ENCODE measurements at regions not wholly inside any gene's neighbourhood (a gene's known extent, or its start where the extent isn't known, plus 50 kb on each side); places are given as distances from the start of the nearest gene placed in this dataset.

DNA sequence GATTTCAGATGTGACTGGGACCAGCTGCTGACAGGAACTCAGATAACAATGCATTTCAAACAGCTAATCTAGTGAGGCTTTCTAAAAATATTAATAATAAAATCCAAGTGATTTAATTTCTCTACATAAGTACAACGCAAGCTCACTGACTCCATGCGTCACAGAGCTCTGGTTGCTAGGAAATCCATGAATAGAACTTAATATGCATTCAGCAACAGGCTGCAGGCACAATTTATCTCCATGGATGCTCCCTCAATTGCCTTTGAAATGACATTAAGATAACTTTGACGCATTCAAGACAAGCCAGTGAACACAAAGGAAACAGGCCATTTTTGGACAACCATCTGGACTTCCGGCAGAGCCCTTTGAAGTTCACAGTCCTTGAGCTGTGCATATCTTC, 118.7 kb upstream of the COL1A2 start:
- Histone ChIP-seq H3K27me3 (ENCODE audit: control insufficient read depth, insufficient read depth, low read length) (no peaks in the 10 kb centered on the region), H3K27ac (ENCODE audit: low read depth in 2 of 2, low read length in 2 of 2) (no peak overlapping the region), H3K4me1 (ENCODE audit: control insufficient read depth in 2 of 3, insufficient read depth in 2 of 3, low read depth in 1 of 3, low read length in 3 of 3) (no peaks in the 10 kb centered on the region), H3K4me3 (ENCODE audit: low read length in 3 of 3) (no peak overlapping the region), H3K9me3 (ENCODE audit: control insufficient read depth in 2 of 3, insufficient read depth in 1 of 3, low read length in 3 of 3) (no peaks in the 10 kb centered on the region), H3K36me3 (ENCODE audit: control insufficient read depth in 2 of 3, insufficient read depth in 3 of 3, low read length in 3 of 3) (no peaks in the 10 kb centered on the region), H3K9ac (ENCODE audit: low read length in 3 of 3) (no peak overlapping the region)
- TF ChIP-seq, protein P1, sequence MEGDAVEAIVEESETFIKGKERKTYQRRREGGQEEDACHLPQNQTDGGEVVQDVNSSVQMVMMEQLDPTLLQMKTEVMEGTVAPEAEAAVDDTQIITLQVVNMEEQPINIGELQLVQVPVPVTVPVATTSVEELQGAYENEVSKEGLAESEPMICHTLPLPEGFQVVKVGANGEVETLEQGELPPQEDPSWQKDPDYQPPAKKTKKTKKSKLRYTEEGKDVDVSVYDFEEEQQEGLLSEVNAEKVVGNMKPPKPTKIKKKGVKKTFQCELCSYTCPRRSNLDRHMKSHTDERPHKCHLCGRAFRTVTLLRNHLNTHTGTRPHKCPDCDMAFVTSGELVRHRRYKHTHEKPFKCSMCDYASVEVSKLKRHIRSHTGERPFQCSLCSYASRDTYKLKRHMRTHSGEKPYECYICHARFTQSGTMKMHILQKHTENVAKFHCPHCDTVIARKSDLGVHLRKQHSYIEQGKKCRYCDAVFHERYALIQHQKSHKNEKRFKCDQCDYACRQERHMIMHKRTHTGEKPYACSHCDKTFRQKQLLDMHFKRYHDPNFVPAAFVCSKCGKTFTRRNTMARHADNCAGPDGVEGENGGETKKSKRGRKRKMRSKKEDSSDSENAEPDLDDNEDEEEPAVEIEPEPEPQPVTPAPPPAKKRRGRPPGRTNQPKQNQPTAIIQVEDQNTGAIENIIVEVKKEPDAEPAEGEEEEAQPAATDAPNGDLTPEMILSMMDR (IDR thresholded peaks at IDR 0.05; ENCODE audit: borderline replicate concordance, extremely low read depth, insufficient read depth), result no peak
- FAIRE-seq, result no peak
- intact Hi-C loops (cut with DNase I), result no loop called here
- peak in 1 of 5 donors; percentile 46 for DNase-seq

DNA sequence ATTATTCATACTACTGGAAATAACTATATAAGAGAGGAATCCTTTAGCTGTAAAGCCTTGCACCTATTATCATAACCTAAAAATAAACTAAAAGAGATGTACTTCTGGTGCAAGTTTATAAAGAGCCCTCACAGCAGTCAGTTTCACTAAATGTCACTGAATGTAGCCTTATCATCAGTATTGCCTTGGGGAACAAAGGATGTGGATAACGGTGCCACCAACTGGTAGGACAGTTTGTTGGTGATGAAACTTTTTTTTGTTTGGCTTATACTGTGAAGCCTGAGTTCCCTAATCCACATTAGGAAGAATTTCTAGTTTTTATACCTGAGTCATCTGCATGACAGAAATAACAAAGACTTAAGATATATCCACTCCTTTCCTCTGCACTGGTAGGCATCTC, 117.9 kb upstream of the COL1A2 start:
- Histone ChIP-seq H3K9me3 (ENCODE audit: control insufficient read depth in 2 of 3, insufficient read depth in 1 of 3, low read length in 3 of 3) (no peaks in the 10 kb centered on the region), H3K36me3 (ENCODE audit: control insufficient read depth in 2 of 3, insufficient read depth in 3 of 3, low read length in 3 of 3) (no peaks in the 10 kb centered on the region), H3K27ac (ENCODE audit: low read depth in 2 of 2, low read length in 2 of 2) (no peak overlapping the region), H3K9ac (ENCODE audit: low read length in 3 of 3) (no peak overlapping the region), H3K27me3 (ENCODE audit: control insufficient read depth, insufficient read depth, low read length) (no peaks in the 10 kb centered on the region), H3K4me3 (ENCODE audit: low read length in 3 of 3) (no peak overlapping the region), H3K4me1 (ENCODE audit: control insufficient read depth in 2 of 3, insufficient read depth in 2 of 3, low read depth in 1 of 3, low read length in 3 of 3) (no peaks in the 10 kb centered on the region)
- intact Hi-C loops (cut with DNase I), result no loop called here
- FAIRE-seq, result no peak
- peak in 2 of 5 donors; percentile 39 to 44 for DNase-seq
- TF ChIP-seq, protein P1 (IDR thresholded peaks at IDR 0.05; ENCODE audit: borderline replicate concordance, extremely low read depth, insufficient read depth), result peak; percentile 30

DNA sequence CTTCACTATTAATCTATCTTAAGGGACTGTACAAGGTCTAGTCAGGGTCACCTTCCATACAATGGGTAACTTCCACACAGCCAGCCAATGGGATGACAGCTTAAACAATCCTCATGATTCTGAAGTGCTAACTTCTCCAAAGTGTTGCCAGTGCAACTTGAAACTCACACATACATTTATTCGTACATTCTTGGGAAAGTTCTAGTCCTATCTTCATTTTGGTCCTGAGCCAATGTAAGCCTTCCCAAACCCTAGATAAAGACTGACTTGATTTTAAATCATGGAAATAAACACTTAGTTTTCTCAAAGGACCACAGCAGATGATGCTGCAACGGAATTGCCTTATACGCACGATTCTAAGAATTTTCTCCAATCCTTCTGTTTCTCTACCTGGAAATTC, 117.5 kb upstream of the COL1A2 start:
- TF ChIP-seq, protein P1 (IDR thresholded peaks at IDR 0.05; ENCODE audit: borderline replicate concordance, extremely low read depth, insufficient read depth), result no peak
- Histone ChIP-seq H3K27ac (ENCODE audit: low read depth in 2 of 2, low read length in 2 of 2) (no peak overlapping the region), H3K4me3 (ENCODE audit: low read length in 3 of 3) (no peak overlapping the region), H3K27me3 (ENCODE audit: control insufficient read depth, insufficient read depth, low read length) (no peaks in the 10 kb centered on the region), H3K9me3 (ENCODE audit: control insufficient read depth in 2 of 3, insufficient read depth in 1 of 3, low read length in 3 of 3) (no peaks in the 10 kb centered on the region), H3K9ac (ENCODE audit: low read length in 3 of 3) (no peak overlapping the region), H3K36me3 (ENCODE audit: control insufficient read depth in 2 of 3, insufficient read depth in 3 of 3, low read length in 3 of 3) (no peaks in the 10 kb centered on the region), H3K4me1 (ENCODE audit: control insufficient read depth in 2 of 3, insufficient read depth in 2 of 3, low read depth in 1 of 3, low read length in 3 of 3) (no peaks in the 10 kb centered on the region)
- FAIRE-seq (no peak), DNase-seq (no peak)
- intact Hi-C loops (cut with DNase I), result no loop called here

DNA sequence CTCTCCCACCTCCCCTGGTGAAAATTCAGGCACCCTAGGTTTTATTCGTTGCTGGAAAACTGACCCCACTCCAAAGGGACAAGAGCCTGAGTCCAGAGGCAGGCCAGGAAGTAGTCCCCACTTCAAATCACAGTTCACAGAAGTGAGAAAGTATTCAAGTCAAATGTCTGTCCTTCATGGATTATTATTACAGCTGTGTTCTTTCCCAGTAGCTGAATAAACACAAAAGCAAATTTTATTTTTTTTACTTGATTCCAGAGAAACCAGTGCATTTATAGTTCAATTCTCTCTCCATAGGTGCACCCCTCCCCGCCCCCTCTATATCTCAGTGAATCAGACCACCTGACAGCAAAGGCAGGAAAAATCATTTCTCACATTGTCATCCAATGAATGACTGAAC, 113.8 kb upstream of the COL1A2 start:
- TF ChIP-seq, protein P1 (IDR thresholded peaks at IDR 0.05; ENCODE audit: borderline replicate concordance, extremely low read depth, insufficient read depth), result no peak
- no peak overlapping the region for H3K27ac ChIP-seq (ENCODE audit: low read depth in 2 of 2, low read length in 2 of 2)
- no peak overlapping the region for H3K9ac ChIP-seq (ENCODE audit: low read length in 3 of 3)
- no peaks in the 10 kb centered on the region for H3K9me3 ChIP-seq (ENCODE audit: control insufficient read depth in 2 of 3, insufficient read depth in 1 of 3, low read length in 3 of 3)
- FAIRE-seq (no peak), DNase-seq (peak in 1 of 5 donors; percentile 41)
- intact Hi-C loops (cut with DNase I), result no loop called here
- H3K27me3 ChIP-seq (ENCODE audit: control insufficient read depth, insufficient read depth, low read length), result no peaks in the 10 kb centered on the region
- H3K36me3 ChIP-seq (ENCODE audit: control insufficient read depth in 2 of 3, insufficient read depth in 3 of 3, low read length in 3 of 3), result no peaks in the 10 kb centered on the region
- H3K4me1 ChIP-seq (ENCODE audit: control insufficient read depth in 2 of 3, insufficient read depth in 2 of 3, low read depth in 1 of 3, low read length in 3 of 3), result no peaks in the 10 kb centered on the region
- no peak overlapping the region for H3K4me3 ChIP-seq (ENCODE audit: low read length in 3 of 3)
